ENCODE measurements at regions not wholly inside any gene's neighbourhood (a gene's known extent, or its start where the extent isn't known, plus 50 kb on each side); places are given as distances from the start of the nearest gene placed in this dataset.

GRCh38 chr10:128481152-128481840, 355.1 kb upstream of the MKI67 start:
- TF ChIP-seq REST (IDR thresholded peaks at IDR 0.05; ENCODE audit: insufficient read depth in 1 of 2, low read depth in 2 of 2, low read length in 2 of 2): no peak
- no peak for TF ChIP-seq TAF1 (IDR thresholded peaks at IDR 0.05; ENCODE audit: borderline replicate concordance, insufficient read depth, low read length)

- TF ChIP-seq TAF1 (IDR thresholded peaks at IDR 0.05; ENCODE audit: borderline replicate concordance, insufficient read depth, low read length): no peak
- TF ChIP-seq POLR2AphosphoS5 (IDR thresholded peaks at IDR 0.05; ENCODE audit: low read depth, low read length): no peak
- TF ChIP-seq FOXP2 (optimal IDR thresholded peaks at IDR 0.05; ENCODE audit: borderline replicate concordance, extremely low read depth, extremely low read length, insufficient read depth): no peak
- no peak for TF ChIP-seq REST (IDR thresholded peaks at IDR 0.05; ENCODE audit: insufficient read depth in 1 of 2, low read depth in 2 of 2, low read length in 2 of 2)
- TF ChIP-seq SIN3A (IDR thresholded peaks at IDR 0.05; ENCODE audit: borderline replicate concordance, insufficient read depth, low read length): no peak
These were observed 355.8 kb upstream of the MKI67 start for GRCh38 chr10:128482052-128482451.

- TF ChIP-seq REST (IDR thresholded peaks at IDR 0.05; ENCODE audit: insufficient read depth in 1 of 2, low read depth in 2 of 2, low read length in 2 of 2) (no peak), TAF1 (IDR thresholded peaks at IDR 0.05; ENCODE audit: borderline replicate concordance, insufficient read depth, low read length) (no peak), POLR2AphosphoS5 (IDR thresholded peaks at IDR 0.05; ENCODE audit: low read depth, low read length) (no peak), SIN3A (IDR thresholded peaks at IDR 0.05; ENCODE audit: borderline replicate concordance, insufficient read depth, low read length) (no peak), FOXP2 (optimal IDR thresholded peaks at IDR 0.05; ENCODE audit: borderline replicate concordance, extremely low read depth, extremely low read length, insufficient read depth) (no peak)
These were observed 357.0 kb upstream of the MKI67 start for GRCh38 chr10:128483216-128483615.

GRCh38 chr10:128484041-128484440, 357.8 kb upstream of the MKI67 start:
- TF ChIP-seq REST (IDR thresholded peaks at IDR 0.05; ENCODE audit: insufficient read depth in 1 of 2, low read depth in 2 of 2, low read length in 2 of 2) (no peak), TAF1 (IDR thresholded peaks at IDR 0.05; ENCODE audit: borderline replicate concordance, insufficient read depth, low read length) (no peak)

GRCh38 chr10:128485701-128486235, 359.5 kb upstream of the MKI67 start:
- no peak for TF ChIP-seq REST (IDR thresholded peaks at IDR 0.05; ENCODE audit: insufficient read depth in 1 of 2, low read depth in 2 of 2, low read length in 2 of 2)
- no peak for TF ChIP-seq TAF1 (IDR thresholded peaks at IDR 0.05; ENCODE audit: borderline replicate concordance, insufficient read depth, low read length)
- TF ChIP-seq POLR2AphosphoS5 (IDR thresholded peaks at IDR 0.05; ENCODE audit: low read depth, low read length): no peak
- no peak for TF ChIP-seq SIN3A (IDR thresholded peaks at IDR 0.05; ENCODE audit: borderline replicate concordance, insufficient read depth, low read length)
- no peak for TF ChIP-seq FOXP2 (optimal IDR thresholded peaks at IDR 0.05; ENCODE audit: borderline replicate concordance, extremely low read depth, extremely low read length, insufficient read depth)

All from PFSK-1 (cell line).